CD14-positive monocyte (primary cell): ENCODE measurements at regions not wholly inside any gene's neighbourhood (a gene's known extent, or its start where the extent isn't known, plus 50 kb on each side); places are given as distances from the start of the nearest gene placed in this dataset.

Experiments used
- DNase-seq, 3 donors: peaks; one replicate each; pipeline ENCODE4 v3.0.0-alpha.2; 2011 to 2022
- H2AFZ ChIP-seq: 2 replicates; pipeline ENCODE4 v1.6.0; 2012; ENCODE audit warnings: mild to moderate bottlenecking, low read depth, low read length, inconsistent platforms; ENCODE audit not compliant: insufficient read depth, poor library complexity, severe bottlenecking
- H3K27ac ChIP-seq, 2 donors: 1 replicate in 1 of 2; 2 replicates in 1 of 2; pipeline ENCODE4 v1.5.1; 2012 to 2013; ENCODE audit warnings: low read length in 2 of 2, control low read depth in 1 of 2, inconsistent platforms in 1 of 2, low read depth in 1 of 2, mild to moderate bottlenecking in 1 of 2
- H3K27me3 ChIP-seq, 2 donors: one replicate each; pipeline versions ENCODE4 v1.6.0 to v1.6.1; 2011 to 2013; ENCODE audit warnings: low read length in 2 of 2; ENCODE audit not compliant: control insufficient read depth in 2 of 2, insufficient read depth in 2 of 2
- H3K36me3 ChIP-seq, 2 donors: replicated peaks in 1 of 2; 1 replicate in 1 of 2; 2 replicates in 1 of 2; pipeline versions ENCODE4 v1.5.1 to v1.6.1; 2012 to 2013; ENCODE audit warnings: low read length in 2 of 2, control low read depth in 1 of 2, inconsistent platforms in 1 of 2, mild to moderate bottlenecking in 1 of 2; ENCODE audit not compliant: insufficient read depth in 2 of 2, control insufficient read depth in 1 of 2
- H3K4me1 ChIP-seq, 2 donors: 1 replicate in 1 of 2; 2 replicates in 1 of 2; pipeline versions ENCODE4 v1.5.1 to v1.6.1; 2012 to 2013; ENCODE audit warnings: low read length in 2 of 2, control low read depth in 1 of 2, inconsistent platforms in 1 of 2, mild to moderate bottlenecking in 1 of 2, moderate library complexity in 1 of 2; ENCODE audit not compliant: insufficient read depth in 2 of 2, control insufficient read depth in 1 of 2
- H3K4me2 ChIP-seq: replicated peaks from 2 replicates; pipeline ENCODE3; 2012; ENCODE audit warnings: low read length, moderate library complexity, mild to moderate bottlenecking; ENCODE audit not compliant: poor library complexity, severe bottlenecking; ENCODE audit errors: extremely low read depth
- H3K4me3 ChIP-seq, 3 experiments: fragments of 200-600 bp in 1 of 3; sonication (generic) in 1 of 3; replicated peaks in 1 of 3; 1 replicate in 2 of 3; 2 replicates in 1 of 3; pipeline ENCODE4 v1.5.1; 2011 to 2013; ENCODE audit warnings: low read length in 3 of 3, mild to moderate bottlenecking in 3 of 3, control low read depth in 2 of 3, low read depth in 2 of 3, inconsistent platforms in 1 of 3, moderate library complexity in 1 of 3
- H3K79me2 ChIP-seq: 2 replicates; pipeline ENCODE4 v1.6.0; 2012; ENCODE audit warnings: mild to moderate bottlenecking, control low read depth, inconsistent platforms, low read length, moderate library complexity; ENCODE audit not compliant: insufficient read depth
- H3K9ac ChIP-seq: 2 replicates; pipeline ENCODE4 v1.6.0; 2017; ENCODE audit warnings: low read length, mild to moderate bottlenecking; ENCODE audit not compliant: insufficient read depth, poor library complexity, severe bottlenecking
- H3K9me3 ChIP-seq, 2 donors: replicated peaks in 1 of 2; 1 replicate in 1 of 2; 2 replicates in 1 of 2; pipeline versions ENCODE4 v1.5.1 to v1.6.1; 2012 to 2013; ENCODE audit warnings: low read length in 2 of 2, control low read depth in 1 of 2; ENCODE audit not compliant: control insufficient read depth in 1 of 2, insufficient read depth in 1 of 2
- H4K20me1 ChIP-seq: 2 replicates; pipeline ENCODE4 v1.6.0; 2012; ENCODE audit warnings: mild to moderate bottlenecking, low read length, control low read depth, moderate library complexity; ENCODE audit not compliant: insufficient read depth
- H3K27ac Mint-ChIP-seq, 7 donors: one replicate each; pipeline ENCODE4 v1.8.0; 2020; ENCODE audit warnings: mild to moderate bottlenecking in 7 of 7, mixed read lengths in 7 of 7, moderate library complexity in 6 of 7, inconsistent platforms in 2 of 7
- H3K27me3 Mint-ChIP-seq, 3 donors: one replicate each; pipeline ENCODE4 v1.8.0; 2021 to 2022; ENCODE audit warnings: low read depth in 3 of 3, mild to moderate bottlenecking in 3 of 3, mixed read lengths in 3 of 3, moderate library complexity in 3 of 3, inconsistent platforms in 1 of 3
- H3K36me3 Mint-ChIP-seq, 2 donors: one replicate each; pipeline ENCODE4 v1.8.0; 2020; ENCODE audit warnings: mixed read lengths in 2 of 2, inconsistent platforms in 1 of 2, mild to moderate bottlenecking in 1 of 2
- H3K4me1 Mint-ChIP-seq: one replicate; pipeline ENCODE4 v1.8.0; 2020; ENCODE audit warnings: mild to moderate bottlenecking, mixed read lengths
- H3K4me3 Mint-ChIP-seq, 2 donors: one replicate each; pipeline ENCODE4 v1.8.0; 2020; ENCODE audit warnings: mild to moderate bottlenecking in 2 of 2, mixed read lengths in 2 of 2, moderate library complexity in 1 of 2
- H3K9me3 Mint-ChIP-seq, 7 donors: one replicate each; pipeline ENCODE4 v1.8.0; 2020 to 2022; ENCODE audit warnings: mixed read lengths in 7 of 7, mild to moderate bottlenecking in 6 of 7, moderate library complexity in 6 of 7, inconsistent platforms in 2 of 7
- CTCF ChIP-seq: fragments of 200-600 bp; IDR thresholded peaks from one replicate; pipeline ENCODE4 v1.8.0; 2022; ENCODE audit warnings: antibody characterized with exemption, mild to moderate bottlenecking
- WGBS: methylation state at CpG from one replicate; pipeline ENCODE4 v1.1.5; 2013; ENCODE audit warnings: missing lambda C conversion rate; ENCODE audit not compliant: insufficient coverage; 5-methylcytosine and 5-hydroxymethylcytosine counted together
- intact Hi-C, 2 donors: fragments of 100-400 bp; cut with micrococcal nuclease; formaldehyde crosslinking; loops; one replicate each; pipeline versions ENCODE4 v1.15.0 to v1.15.1; 2023

GRCh38 chr14:98474900-98475299 is 797.1 kb downstream of the BCL11B start:
- no peaks in the 10 kb centered on the region for H3K9me3 ChIP-seq
- no peak overlapping the region for H3K4me3 Mint-ChIP-seq
- H3K27me3 Mint-ChIP-seq = peaks cover 0 to 2% (median 1%) of the 10 kb centered on the region in 3 donors
- no peak overlapping the region for H3K4me2 ChIP-seq
- H3K9me3 Mint-ChIP-seq = peaks cover 0 to 7% (median 3%) of the 10 kb centered on the region in 7 donors
- no peaks in the 10 kb centered on the region for H3K36me3 Mint-ChIP-seq
- no peak overlapping the region for H3K27ac Mint-ChIP-seq
- no peaks in the 10 kb centered on the region for H3K36me3 ChIP-seq
- TF ChIP-seq CTCF = no peak
- H3K27me3 ChIP-seq = no peaks in the 10 kb centered on the region
- no peaks in the 10 kb centered on the region for H4K20me1 ChIP-seq
- H3K4me3 ChIP-seq = no peak overlapping the region
- no peak overlapping the region for H2AFZ ChIP-seq
- no peak overlapping the region for H3K9ac ChIP-seq
- WGBS = 91% methylated on average over 1 of the region's 2 CpGs
- no peaks in the 10 kb centered on the region for H3K4me1 Mint-ChIP-seq
- no peak overlapping the region for H3K27ac ChIP-seq
- no peaks in the 10 kb centered on the region for H3K79me2 ChIP-seq
- no peaks in the 10 kb centered on the region for H3K4me1 ChIP-seq
- intact Hi-C loops = no loop called here
- no peak for DNase-seq

- no peaks in the 10 kb centered on the region for H4K20me1 ChIP-seq
- WGBS = 84% methylated on average over 3 of the region's 5 CpGs
These were observed 794.1 kb downstream of the BCL11B start for GRCh38 chr14:98477935-98478334.

More at GRCh38 chr14:98477935-98478334, 794.1 kb downstream of the BCL11B start:
- Mint-ChIP-seq H3K9me3 (peaks cover 0 to 9% (median 4%) of the 10 kb centered on the region in 7 donors), H3K4me3 (no peak overlapping the region), H3K36me3 (no peaks in the 10 kb centered on the region), H3K4me1 (no peaks in the 10 kb centered on the region), H3K27ac (no peak overlapping the region), H3K27me3 (peaks cover 0 to 3% (median 2%) of the 10 kb centered on the region in 3 donors)
- no peak overlapping the region for H3K9ac ChIP-seq
- H3K9me3 ChIP-seq = no peaks in the 10 kb centered on the region
- no peaks in the 10 kb centered on the region for H3K79me2 ChIP-seq
- H2AFZ ChIP-seq = no peak overlapping the region
- intact Hi-C loops = no loop called here
- no peaks in the 10 kb centered on the region for H3K36me3 ChIP-seq
- no peak for DNase-seq
- H3K27ac ChIP-seq = no peak overlapping the region
- H3K4me3 ChIP-seq = no peak overlapping the region
- TF ChIP-seq CTCF = no peak
- H3K27me3 ChIP-seq = no peaks in the 10 kb centered on the region
- H3K4me1 ChIP-seq = no peaks in the 10 kb centered on the region
- no peak overlapping the region for H3K4me2 ChIP-seq
